Parathyroid adenoma (tissue), 2 donors: ENCODE measurements at regions not wholly inside any gene's neighbourhood (a gene's known extent, or its start where the extent isn't known, plus 50 kb on each side); places are given as distances from the start of the nearest gene placed in this dataset.
"Not testable (repeated sequence)": the region's sequence is repeated elsewhere in the genome, so short reads cannot be mapped to it uniquely, and the experiment has no call there.

ENCODE experiments used
- H2AFZ ChIP-seq: fragments of 300-600 bp; sonication (generic); one replicate; pipeline ENCODE4 v1.7.0; 2017; ENCODE audit warnings: antibody characterized with exemption, mild to moderate bottlenecking
- H3K27ac ChIP-seq: fragments of 300-600 bp; sonication (generic); one replicate; pipeline ENCODE4 v1.7.0; 2017
- H3K27me3 ChIP-seq: fragments of 300-600 bp; sonication (generic); one replicate; pipeline ENCODE4 v1.7.0; 2017; ENCODE audit warnings: low read length; ENCODE audit not compliant: control insufficient read depth, insufficient read depth
- H3K36me3 ChIP-seq: fragments of 300-600 bp; sonication (generic); one replicate; pipeline ENCODE4 v1.7.0; 2017; ENCODE audit warnings: low read length; ENCODE audit not compliant: control insufficient read depth, insufficient read depth
- H3K4me1 ChIP-seq: fragments of 300-600 bp; sonication (generic); one replicate; pipeline ENCODE4 v1.7.0; 2017; ENCODE audit warnings: control low read depth
- H3K4me2 ChIP-seq: fragments of 300-600 bp; sonication (generic); one replicate; pipeline ENCODE4 v1.7.0; 2017; ENCODE audit warnings: low read length
- H3K4me3 ChIP-seq: fragments of 300-600 bp; sonication (generic); one replicate; pipeline ENCODE4 v1.7.0; 2017; ENCODE audit warnings: low read depth, low read length
- H3K79me2 ChIP-seq: fragments of 300-600 bp; sonication (generic); one replicate; pipeline ENCODE4 v1.7.0; 2017; ENCODE audit warnings: control low read depth
- H3K9ac ChIP-seq: fragments of 300-600 bp; sonication (generic); one replicate; pipeline ENCODE4 v1.7.0; 2017; ENCODE audit warnings: mild to moderate bottlenecking
- H3K9me3 ChIP-seq: fragments of 300-600 bp; sonication (generic); one replicate; pipeline ENCODE4 v1.7.0; 2017; ENCODE audit warnings: low read length; ENCODE audit not compliant: control insufficient read depth
- CTCF ChIP-seq: fragments of 300-600 bp; sonication (generic); IDR thresholded peaks from one replicate; pipeline ENCODE4 v1.7.0; 2017; ENCODE audit warnings: antibody characterized with exemption, mild to moderate bottlenecking
- donor health status: primary hyperparathyroidism.

- Histone ChIP-seq H3K4me3 (no peak overlapping the region), H3K36me3 (no peaks in the 10 kb centered on the region), H3K4me1 (no peaks in the 10 kb centered on the region), H3K79me2 (no peaks in the 10 kb centered on the region), H3K9me3 (no peaks in the 10 kb centered on the region), H2AFZ (no peak overlapping the region), H3K4me2 (no peak overlapping the region), H3K27ac (no peak overlapping the region), H3K9ac (no peak overlapping the region), H3K27me3 (no peaks in the 10 kb centered on the region)
- TF ChIP-seq CTCF = no peak
Measured at GRCh38 chrX:8043121-8043520, 115.9 kb upstream of the PNPLA4 start.

DNA sequence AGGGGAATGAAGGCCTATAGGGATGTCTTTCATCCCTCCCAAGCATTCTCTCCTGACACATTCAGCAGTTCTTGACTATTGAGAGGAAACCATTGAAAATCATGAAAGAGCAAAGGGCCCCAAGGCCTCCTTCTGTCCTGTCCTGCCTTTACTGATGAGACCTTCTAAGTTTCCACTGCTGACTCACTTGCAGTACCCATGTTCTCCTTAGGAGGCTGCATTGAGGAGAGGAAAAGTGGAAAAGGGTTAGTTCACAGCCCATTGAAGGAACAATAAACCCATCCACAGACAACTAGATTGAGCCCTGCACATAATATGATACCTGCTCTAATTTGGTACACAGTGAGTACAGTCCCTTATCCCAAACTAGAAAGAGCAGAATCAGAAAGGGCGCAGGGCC, 115.1 kb upstream of the PNPLA4 start:
- Histone ChIP-seq H3K4me3 (no peak overlapping the region), H3K9me3 (no peaks in the 10 kb centered on the region), H3K4me2 (no peak overlapping the region), H3K9ac (no peak overlapping the region), H3K4me1 (no peaks in the 10 kb centered on the region), H3K36me3 (no peaks in the 10 kb centered on the region), H2AFZ (no peak overlapping the region), H3K27ac (no peak overlapping the region), H3K79me2 (no peaks in the 10 kb centered on the region), H3K27me3 (no peaks in the 10 kb centered on the region)
- no peak for TF ChIP-seq CTCF

GRCh38 chrX:8039711-8040110, 112.5 kb upstream of the PNPLA4 start:
- not testable (repeated sequence) for H2AFZ ChIP-seq, H3K9me3 ChIP-seq, H3K4me3 ChIP-seq, H3K27ac ChIP-seq, H3K9ac ChIP-seq, H3K4me2 ChIP-seq, H3K36me3 ChIP-seq, H3K4me1 ChIP-seq, H3K27me3 ChIP-seq, H3K79me2 ChIP-seq

GRCh38 chrX:8037593-8038348, 110.6 kb upstream of the PNPLA4 start:
- Histone ChIP-seq H3K9ac (no peak overlapping the region), H3K36me3 (no peaks in the 10 kb centered on the region), H2AFZ (no peak overlapping the region), H3K4me3 (no peak overlapping the region), H3K9me3 (no peaks in the 10 kb centered on the region), H3K4me2 (no peak overlapping the region), H3K27me3 (no peaks in the 10 kb centered on the region), H3K4me1 (no peaks in the 10 kb centered on the region), H3K27ac (no peak overlapping the region), H3K79me2 (no peaks in the 10 kb centered on the region)
- TF ChIP-seq CTCF = no peak

DNA sequence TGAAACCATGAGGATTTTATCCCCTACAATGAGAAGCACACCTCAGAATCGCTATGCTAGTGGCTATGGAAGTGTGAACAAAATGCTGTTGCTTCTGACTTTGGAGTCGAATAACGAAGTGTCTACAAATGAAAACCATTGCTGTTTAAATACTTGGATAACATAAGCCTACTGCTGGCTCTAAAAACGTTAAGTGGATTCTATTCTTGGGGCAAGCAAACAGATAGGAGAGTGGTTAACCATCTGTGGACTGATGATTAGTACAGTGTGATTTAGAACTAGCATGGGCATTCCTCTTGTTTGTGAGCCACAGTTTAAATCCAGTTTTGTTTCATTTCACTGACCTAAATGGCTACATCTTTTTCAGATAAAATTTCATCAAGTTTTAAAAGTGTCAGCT, 109.7 kb upstream of the PNPLA4 start:
- Histone ChIP-seq H3K9me3 (no peaks in the 10 kb centered on the region), H3K9ac (no peak overlapping the region), H3K27ac (no peak overlapping the region), H2AFZ (no peak overlapping the region), H3K4me2 (no peak overlapping the region), H3K27me3 (no peaks in the 10 kb centered on the region), H3K4me1 (no peaks in the 10 kb centered on the region), H3K36me3 (no peaks in the 10 kb centered on the region), H3K4me3 (no peak overlapping the region), H3K79me2 (no peaks in the 10 kb centered on the region)
- no peak for TF ChIP-seq CTCF
